ENCODE measurements at regions not wholly inside any gene's neighbourhood (a gene's known extent, or its start where the extent isn't known, plus 50 kb on each side); places are given as distances from the start of the nearest gene placed in this dataset.

GRCh38 chr20:24723647-24724352 lies 225.3 kb upstream of the CST7 start:
- no peak overlapping the region for H3K4me2 ChIP-seq (ENCODE audit: low read length)
- H3K36me3 ChIP-seq (ENCODE audit: control insufficient read depth, low read length), result no peaks in the 10 kb centered on the region
- H3K27ac ChIP-seq (ENCODE audit: low read depth, low read length), result no peak overlapping the region
- peaks cover 4% of the 10 kb centered on the region; the same call in 1 of the 2 replicates for H3K27me3 ChIP-seq (ENCODE audit: control insufficient read depth, low read length)
- no peaks in the 10 kb centered on the region for H3K4me1 ChIP-seq (ENCODE audit: control insufficient read depth, low read length)
- H3K4me3 ChIP-seq (ENCODE audit: low read length), result no peak overlapping the region
- H4K20me1 ChIP-seq (ENCODE audit: control insufficient read depth, insufficient read depth, low read depth, low read length), result no peaks in the 10 kb centered on the region
- no peaks in the 10 kb centered on the region for H3F3A ChIP-seq (ENCODE audit: control insufficient read depth, insufficient read depth)
- TF ChIP-seq, protein P1, sequence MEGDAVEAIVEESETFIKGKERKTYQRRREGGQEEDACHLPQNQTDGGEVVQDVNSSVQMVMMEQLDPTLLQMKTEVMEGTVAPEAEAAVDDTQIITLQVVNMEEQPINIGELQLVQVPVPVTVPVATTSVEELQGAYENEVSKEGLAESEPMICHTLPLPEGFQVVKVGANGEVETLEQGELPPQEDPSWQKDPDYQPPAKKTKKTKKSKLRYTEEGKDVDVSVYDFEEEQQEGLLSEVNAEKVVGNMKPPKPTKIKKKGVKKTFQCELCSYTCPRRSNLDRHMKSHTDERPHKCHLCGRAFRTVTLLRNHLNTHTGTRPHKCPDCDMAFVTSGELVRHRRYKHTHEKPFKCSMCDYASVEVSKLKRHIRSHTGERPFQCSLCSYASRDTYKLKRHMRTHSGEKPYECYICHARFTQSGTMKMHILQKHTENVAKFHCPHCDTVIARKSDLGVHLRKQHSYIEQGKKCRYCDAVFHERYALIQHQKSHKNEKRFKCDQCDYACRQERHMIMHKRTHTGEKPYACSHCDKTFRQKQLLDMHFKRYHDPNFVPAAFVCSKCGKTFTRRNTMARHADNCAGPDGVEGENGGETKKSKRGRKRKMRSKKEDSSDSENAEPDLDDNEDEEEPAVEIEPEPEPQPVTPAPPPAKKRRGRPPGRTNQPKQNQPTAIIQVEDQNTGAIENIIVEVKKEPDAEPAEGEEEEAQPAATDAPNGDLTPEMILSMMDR (IDR thresholded peaks at IDR 0.05; ENCODE audit: low read depth, low read length, poor library complexity, severe bottlenecking), result no peak
- TF ChIP-seq EZH2phosphoT487 (IDR thresholded peaks at IDR 0.05; ENCODE audit: borderline replicate concordance, low read length), result no peak
- H3K9me3 ChIP-seq (ENCODE audit: control insufficient read depth, insufficient read depth, low read length), result no peaks in the 10 kb centered on the region
- H3K79me2 ChIP-seq (ENCODE audit: control insufficient read depth, low read length), result no peaks in the 10 kb centered on the region
- no peaks in the 10 kb centered on the region for H3K9me2 ChIP-seq (replicated peaks; ENCODE audit: control insufficient read depth, low read length)

DNA sequence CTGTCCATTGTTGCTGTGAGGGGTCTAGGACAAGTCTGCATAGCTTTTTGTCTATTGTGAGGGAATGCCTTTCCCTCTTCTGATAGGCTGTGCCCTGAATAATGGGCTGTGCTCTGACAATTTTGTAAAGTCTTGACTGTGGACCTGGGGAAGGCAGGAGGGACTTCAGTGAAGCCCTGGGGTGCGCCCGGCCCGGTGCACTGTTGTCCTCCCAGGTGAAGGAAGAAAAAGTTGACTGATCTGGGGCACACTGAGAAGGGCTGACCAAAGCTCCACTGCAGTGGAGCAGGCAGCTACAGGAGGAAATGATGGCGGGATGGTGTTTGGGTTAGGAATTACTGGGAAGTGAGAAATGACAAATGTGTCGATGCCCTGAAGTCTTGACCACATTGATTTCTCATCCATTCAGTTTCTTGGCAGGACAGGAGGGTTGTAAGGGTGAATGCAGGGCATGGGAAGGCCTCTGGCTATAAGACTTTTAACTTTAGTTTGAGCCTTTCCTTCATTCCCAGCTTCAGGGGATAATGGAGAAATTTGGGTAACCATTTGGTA lies 224.0 kb upstream of the CST7 start:
- Histone ChIP-seq H3K9me2 (replicated peaks; ENCODE audit: control insufficient read depth, low read length) (no peaks in the 10 kb centered on the region), H3K27ac (ENCODE audit: low read depth, low read length) (no peak overlapping the region), H3K4me3 (ENCODE audit: low read length) (no peak overlapping the region), H3K79me2 (ENCODE audit: control insufficient read depth, low read length) (no peaks in the 10 kb centered on the region), H3F3A (ENCODE audit: control insufficient read depth, insufficient read depth) (no peaks in the 10 kb centered on the region), H3K9me3 (ENCODE audit: control insufficient read depth, insufficient read depth, low read length) (no peaks in the 10 kb centered on the region), H3K4me1 (ENCODE audit: control insufficient read depth, low read length) (no peaks in the 10 kb centered on the region), H3K4me2 (ENCODE audit: low read length) (no peak overlapping the region), H4K20me1 (ENCODE audit: control insufficient read depth, insufficient read depth, low read depth, low read length) (no peaks in the 10 kb centered on the region), H3K36me3 (ENCODE audit: control insufficient read depth, low read length) (no peaks in the 10 kb centered on the region), H3K27me3 (ENCODE audit: control insufficient read depth, low read length) (peaks cover 4% of the 10 kb centered on the region; the same call in 1 of the 2 replicates)
- no peak for TF ChIP-seq EZH2phosphoT487 (IDR thresholded peaks at IDR 0.05; ENCODE audit: borderline replicate concordance, low read length)
- TF ChIP-seq, protein P1 (IDR thresholded peaks at IDR 0.05; ENCODE audit: low read depth, low read length, poor library complexity, severe bottlenecking), result no peak

- H3K9me3 ChIP-seq (ENCODE audit: control insufficient read depth, insufficient read depth, low read length), result no peaks in the 10 kb centered on the region
- H4K20me1 ChIP-seq (ENCODE audit: control insufficient read depth, insufficient read depth, low read depth, low read length), result no peaks in the 10 kb centered on the region
- H3F3A ChIP-seq (ENCODE audit: control insufficient read depth, insufficient read depth), result no peaks in the 10 kb centered on the region
- no peak overlapping the region for H3K4me3 ChIP-seq (ENCODE audit: low read length)
- H3K9me2 ChIP-seq (replicated peaks; ENCODE audit: control insufficient read depth, low read length), result no peaks in the 10 kb centered on the region
- no peaks in the 10 kb centered on the region for H3K79me2 ChIP-seq (ENCODE audit: control insufficient read depth, low read length)
- no peak overlapping the region for H3K4me2 ChIP-seq (ENCODE audit: low read length)
- H3K36me3 ChIP-seq (ENCODE audit: control insufficient read depth, low read length), result no peaks in the 10 kb centered on the region
- TF ChIP-seq EZH2phosphoT487 (IDR thresholded peaks at IDR 0.05; ENCODE audit: borderline replicate concordance, low read length), result no peak
- TF ChIP-seq, protein P1 (IDR thresholded peaks at IDR 0.05; ENCODE audit: low read depth, low read length, poor library complexity, severe bottlenecking), result no peak
- no peaks in the 10 kb centered on the region for H3K4me1 ChIP-seq (ENCODE audit: control insufficient read depth, low read length)
- H3K27ac ChIP-seq (ENCODE audit: low read depth, low read length), result no peak overlapping the region
- no peaks in the 10 kb centered on the region for H3K27me3 ChIP-seq (ENCODE audit: control insufficient read depth, low read length)
These were observed 221.3 kb upstream of the CST7 start for GRCh38 chr20:24727795-24728194.

All from DOHH2 (cell line).